NCI-H1436 (cell line): ENCODE measurements at regions not wholly inside any gene's neighbourhood (a gene's known extent, or its start where the extent isn't known, plus 50 kb on each side); places are given as distances from the start of the nearest gene placed in this dataset.

ENCODE experiments used
- DNase-seq: peaks from one replicate; lab custom pipeline; 2025; lab: John Stamatoyannopoulos, UW

DNA sequence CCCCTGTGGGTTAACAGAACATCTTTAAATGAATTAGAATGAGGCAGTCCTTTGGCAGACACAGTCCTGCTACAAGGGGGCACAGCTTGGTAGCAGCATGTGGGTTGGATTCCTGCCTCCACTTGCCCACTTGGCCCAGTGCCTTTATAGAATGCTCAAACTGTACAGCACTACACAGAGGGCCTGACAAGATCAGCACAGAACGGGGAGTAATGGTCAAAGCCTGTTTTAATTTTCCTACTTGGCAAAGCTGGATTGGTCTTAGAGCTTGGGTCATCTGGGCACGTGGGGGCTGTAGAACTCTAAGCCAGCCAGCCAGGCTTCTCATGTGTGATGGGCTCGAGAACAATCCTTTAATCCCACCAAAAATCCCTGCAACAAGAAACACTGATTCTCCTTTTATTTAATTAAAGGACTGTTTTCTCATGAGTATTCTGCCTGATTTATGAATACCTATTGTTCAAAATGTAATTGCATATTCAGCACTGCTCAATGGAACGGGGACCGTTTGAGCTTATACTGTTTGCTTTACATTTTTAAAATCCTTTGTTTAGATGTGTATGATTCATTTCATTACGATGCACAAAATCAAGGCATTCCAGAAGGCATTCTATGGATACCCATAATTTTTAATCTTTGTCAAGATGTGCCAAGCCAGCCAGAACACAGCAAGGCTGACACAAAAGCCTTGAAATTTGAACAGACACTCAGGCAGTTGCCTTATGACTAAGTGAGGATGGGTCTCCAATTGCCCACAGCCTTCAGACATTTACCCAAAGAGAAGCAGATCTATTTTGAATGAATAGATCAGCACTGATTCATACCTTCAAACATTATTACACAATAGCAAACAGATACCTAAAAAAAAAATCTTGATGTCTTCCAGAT lies 249.3 kb upstream of the TGFBR2 start:
- no peak for DNase-seq

DNA sequence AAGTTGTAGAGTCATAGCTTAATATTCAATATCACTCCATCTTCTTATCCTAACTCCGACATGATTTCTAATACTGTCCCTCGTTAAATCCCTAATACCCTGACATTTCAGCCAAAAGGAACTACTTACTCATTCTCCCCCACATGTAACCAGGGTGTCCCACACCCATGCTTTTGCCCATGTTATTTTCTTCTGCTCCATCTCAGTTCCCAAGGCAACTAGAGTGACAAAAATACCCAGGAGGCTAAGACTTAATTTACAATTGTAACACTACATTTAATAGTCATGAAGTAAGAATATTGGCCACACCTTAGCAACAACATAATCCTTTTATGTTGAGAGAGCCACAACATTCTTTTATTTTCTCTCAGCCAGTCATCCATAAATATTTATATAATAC lies 248.5 kb upstream of the TGFBR2 start:
- DNase-seq: no peak

DNA sequence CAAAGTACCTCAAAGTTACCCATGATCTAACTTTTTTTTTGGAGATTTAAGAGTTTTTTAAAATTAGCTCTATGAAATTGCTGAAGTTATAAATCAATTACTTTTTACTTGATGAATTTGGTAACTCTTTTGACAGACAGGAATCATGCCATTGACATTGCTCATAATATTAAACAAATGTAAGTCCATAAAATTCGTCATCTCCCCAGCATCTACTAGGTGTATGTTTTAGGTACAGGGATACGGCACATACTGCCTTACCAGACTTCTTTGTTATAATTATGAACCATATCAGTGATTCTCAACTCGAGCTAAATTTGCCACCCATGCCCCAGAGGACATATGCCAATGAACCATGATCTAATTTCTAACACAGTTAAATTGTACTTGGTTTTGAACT lies 247.5 kb upstream of the TGFBR2 start:
- no peak for DNase-seq

DNA sequence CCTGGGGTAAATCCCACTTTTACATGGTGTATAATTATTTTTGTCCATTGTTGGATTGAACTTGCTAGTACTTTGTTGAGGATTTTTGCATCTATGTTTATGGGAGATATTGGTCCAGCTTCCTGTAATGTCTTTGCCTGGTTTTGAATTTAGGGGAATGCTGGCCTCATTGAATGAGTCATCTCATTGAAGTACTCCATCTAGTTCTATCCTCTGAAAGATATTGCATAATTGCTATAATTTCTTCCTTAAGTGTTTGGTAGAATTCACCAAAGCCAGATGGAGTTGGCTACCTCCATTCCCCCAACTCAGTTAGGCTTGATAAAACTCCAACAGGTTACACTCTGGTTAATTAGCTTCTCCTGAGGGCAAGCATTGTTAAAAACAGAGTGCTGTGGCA lies 237.4 kb upstream of the TGFBR2 start:
- no peak for DNase-seq

DNA sequence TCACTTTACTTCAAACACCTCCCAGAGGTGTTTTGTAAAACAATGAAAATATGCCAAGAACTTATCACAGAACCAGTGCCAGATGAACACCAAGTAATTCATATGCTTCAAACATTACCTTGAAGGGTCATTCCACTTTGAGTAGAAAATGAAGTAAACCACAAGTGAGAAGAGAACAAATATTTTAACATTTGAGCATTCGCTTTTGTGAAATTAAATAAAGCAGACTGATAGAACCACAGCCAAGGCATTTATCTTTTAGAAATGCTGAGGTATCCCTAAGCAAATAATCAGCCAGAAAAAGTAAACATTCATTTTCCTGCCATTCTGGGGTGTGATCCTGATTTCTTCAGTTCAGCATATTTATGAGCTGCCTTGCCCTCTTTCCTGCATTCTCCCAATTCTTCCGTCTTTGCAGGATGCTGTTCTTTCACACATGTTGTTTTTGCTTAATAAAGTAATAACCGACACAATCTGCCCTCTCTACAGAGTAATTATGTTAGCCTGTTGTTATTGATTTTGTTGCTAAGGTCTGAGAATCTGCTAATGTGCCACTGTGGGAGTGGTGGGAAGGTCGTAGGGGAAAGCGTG lies 235.6 kb upstream of the TGFBR2 start:
- no peak for DNase-seq

DNA sequence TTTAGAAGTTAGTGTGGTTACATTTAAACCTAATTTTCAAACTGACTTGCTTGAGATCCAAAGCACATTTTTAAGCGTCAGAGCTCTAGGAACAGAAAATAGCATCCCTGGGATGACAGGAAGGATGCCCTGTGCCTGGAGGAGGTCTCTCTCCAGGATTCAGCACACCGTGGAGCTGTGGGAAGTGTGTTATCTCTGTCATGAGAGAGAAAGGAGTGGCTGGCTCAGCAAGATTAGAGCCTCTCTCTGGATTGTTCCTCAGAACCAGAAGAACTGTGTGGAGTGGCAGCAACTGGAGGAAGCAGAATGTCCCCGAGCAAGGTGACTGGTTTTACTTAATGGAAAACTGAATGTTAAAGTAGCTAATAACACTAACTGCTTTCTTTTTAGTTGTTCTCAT lies 233.6 kb upstream of the TGFBR2 start:
- no peak for DNase-seq

DNA sequence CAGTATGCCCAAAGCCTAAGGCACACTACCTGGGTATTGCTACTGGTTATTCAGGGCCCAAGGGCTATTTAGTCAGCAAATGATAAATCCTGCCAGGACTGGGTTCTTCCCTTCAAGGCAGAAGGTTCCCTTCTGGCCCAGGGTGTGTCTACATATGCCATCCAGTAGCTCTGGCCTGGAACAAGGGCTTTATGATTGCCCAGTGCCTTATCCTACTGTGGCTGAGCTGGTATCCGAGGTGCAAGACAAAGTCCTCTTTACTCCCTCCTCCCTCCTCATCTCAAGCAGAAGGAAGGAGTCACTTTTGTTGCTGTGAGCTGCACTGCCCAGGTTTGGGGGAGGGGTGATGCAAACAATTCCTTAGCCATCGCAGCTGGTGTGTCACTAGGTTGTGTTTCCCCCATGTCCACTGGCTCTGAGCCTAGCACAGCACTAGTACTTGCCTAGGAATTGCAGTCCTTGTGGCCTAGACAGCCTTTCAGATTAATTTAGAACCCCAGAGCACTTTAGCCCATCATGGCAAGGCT lies 221.8 kb upstream of the TGFBR2 start:
- DNase-seq: no peak

DNA sequence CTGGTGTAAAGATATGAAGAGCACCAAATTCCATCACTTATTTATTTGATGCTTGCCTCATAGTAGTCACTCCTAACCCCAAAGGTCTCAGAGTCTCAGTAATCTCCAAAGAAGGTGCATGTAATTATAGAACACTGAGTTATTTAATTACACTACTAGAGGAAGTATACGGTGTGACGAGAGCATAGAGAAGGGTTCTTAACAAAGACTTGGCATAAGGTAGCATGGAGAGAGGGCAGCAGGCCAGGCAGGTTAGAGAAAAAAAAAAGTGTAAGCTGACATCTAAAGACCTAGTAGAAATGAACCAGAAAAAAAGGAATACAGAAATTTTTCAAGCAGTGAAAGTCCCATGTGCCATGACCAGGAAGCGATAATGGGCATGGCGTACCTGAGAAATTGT lies 213.3 kb upstream of the TGFBR2 start:
- no peak for DNase-seq

DNA sequence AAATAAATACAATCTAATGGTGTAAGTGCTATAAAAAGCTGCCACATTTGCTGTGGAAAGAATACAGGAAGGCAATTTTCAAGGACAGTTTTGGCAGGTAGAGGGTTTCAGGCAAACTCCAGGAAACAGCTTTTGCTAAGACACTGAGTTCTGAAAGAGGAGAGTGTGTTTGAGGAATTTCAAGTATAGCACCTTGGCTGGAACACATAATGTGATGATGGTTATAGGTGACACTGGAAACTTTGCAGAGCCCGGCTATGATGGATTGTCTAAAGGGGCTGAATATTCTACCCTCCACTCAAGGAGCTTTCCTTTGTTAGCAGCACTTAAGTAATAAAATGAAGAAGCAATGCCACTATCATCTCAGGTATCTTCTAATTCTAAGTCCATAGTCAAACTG lies 209.4 kb upstream of the TGFBR2 start:
- DNase-seq: no peak

DNA sequence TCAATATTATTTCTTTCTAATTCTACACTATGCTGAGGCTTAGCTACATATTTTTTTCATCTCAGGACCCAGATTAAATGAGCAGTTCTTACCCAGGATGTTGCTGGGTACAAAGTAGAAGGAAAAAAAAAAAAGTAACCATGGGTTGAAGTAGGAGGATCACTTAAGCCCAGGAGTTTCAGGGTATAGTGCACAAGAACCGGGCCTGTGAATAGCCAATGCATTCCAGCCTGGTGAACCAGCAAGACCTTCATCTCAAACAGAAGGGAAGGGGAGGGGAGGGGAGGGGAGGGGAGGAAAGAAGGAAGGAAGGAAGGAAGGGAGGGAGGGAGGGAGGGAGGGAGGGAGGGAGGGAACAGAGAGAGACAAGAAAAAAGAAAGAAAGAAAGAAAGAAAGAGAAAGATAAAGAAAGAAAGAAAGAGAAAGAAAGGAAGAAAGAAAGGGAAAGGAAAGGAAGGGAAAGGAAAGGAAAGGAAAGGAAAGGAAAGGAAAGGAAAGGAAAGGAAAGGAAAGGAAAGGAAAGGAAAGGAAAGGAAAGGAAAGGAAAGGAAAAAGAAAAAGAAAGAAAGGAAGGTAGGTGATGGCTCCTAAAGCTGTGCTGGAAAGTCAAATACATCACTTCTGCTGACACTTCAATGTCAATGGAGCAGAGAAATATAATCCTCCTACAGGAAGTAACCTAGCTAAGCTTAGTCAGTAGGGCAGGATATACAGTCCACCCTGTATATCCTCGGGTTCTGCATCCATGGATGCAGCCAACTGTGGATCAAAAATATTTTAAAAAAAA lies 206.8 kb upstream of the TGFBR2 start:
- DNase-seq: no peak

DNA sequence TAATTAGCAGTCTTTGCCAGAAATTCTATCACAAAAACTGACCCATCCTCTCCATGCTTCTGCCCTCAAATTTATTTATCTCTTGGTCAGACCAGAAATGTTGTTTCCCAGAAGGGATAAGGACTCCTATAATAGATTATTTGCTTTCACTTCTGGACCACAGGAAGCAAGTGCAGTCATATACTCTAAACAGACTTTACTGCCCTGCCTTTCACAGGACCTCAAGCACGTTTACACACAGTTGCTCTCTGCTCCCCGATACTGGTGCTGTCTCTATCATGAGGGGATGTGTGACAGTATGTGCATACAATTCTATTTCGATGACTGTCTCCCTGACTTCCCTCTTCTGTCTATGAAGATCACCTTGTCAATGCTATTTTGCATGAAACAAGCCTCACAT lies 205.5 kb upstream of the TGFBR2 start:
- DNase-seq: no peak

DNA sequence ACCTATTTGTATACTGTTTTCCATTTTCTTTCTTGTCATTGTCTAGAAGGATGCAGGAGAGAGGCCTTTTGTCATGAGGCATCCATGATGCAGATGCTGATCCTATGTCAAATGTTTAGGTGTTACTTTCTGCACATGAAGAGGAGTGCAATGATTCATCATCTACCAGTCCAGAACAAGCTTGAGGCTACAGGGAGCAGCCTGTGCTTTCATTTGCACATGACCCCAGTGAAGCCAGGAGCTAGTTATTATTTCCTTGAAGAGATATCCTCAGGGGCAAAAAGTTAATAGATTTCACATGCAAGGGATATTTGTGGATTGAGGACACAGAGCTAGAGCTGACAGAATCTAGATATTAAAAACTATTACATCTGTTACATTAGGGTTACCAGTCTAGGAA lies 204.4 kb upstream of the TGFBR2 start:
- DNase-seq: no peak

DNA sequence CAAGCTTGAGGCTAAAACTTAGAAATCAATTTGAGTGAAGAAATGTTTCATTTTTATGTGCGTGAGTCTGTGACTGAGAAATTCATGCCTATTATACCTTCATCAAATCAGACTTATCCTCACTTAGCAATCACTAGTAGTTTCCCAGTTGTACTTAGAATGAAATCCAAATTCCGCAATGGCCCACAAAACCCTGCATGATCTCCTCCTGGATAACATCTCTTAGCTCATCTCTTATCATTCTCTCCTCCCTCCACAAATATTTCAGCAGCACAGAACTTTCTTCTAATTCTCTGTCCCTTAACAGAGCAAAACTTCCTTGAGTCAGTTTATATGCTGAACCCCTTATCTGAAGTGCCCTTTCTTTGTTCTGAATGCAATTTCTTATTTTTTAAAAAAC lies 198.8 kb upstream of the TGFBR2 start:
- no peak for DNase-seq

DNA sequence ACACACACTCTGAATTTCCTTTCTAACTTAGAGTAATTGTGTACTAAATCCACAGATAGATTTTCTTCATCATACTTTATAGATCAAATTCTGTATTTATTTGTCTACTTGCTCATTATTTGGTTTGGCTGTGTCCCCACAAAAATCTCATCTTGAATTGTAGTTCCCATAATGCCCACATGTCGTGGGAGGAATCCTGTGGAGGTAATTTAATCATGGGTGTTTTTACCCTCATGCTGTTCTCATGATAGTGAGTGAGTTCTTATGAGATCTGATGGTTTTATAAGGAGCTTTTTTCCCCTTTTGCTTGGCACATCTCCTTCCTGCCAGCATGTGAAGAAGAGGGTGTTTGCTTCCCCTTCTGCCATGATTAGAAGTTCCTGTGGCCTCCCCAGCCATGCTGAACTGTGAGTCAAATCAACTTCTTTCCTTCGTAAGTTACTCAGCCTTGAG lies 198.3 kb upstream of the TGFBR2 start:
- no peak for DNase-seq

DNA sequence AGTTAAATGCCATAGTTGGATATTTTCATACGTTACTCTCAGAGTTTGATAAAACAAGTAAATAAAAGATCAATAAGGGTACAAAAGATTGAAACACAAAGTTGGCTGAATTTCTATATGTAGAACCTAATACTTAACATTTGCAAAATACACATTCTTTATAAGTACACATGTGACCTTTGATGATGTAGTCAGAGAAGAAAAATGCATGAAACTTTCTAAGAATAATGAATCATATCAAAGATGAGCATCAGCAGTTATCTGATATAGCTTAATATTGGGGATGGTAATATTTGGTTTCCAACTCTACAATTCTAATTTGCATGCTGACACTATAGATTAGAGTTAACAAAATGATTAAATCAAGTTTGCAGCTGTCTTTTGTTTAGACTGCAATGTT lies 188.0 kb upstream of the TGFBR2 start:
- DNase-seq: no peak

DNA sequence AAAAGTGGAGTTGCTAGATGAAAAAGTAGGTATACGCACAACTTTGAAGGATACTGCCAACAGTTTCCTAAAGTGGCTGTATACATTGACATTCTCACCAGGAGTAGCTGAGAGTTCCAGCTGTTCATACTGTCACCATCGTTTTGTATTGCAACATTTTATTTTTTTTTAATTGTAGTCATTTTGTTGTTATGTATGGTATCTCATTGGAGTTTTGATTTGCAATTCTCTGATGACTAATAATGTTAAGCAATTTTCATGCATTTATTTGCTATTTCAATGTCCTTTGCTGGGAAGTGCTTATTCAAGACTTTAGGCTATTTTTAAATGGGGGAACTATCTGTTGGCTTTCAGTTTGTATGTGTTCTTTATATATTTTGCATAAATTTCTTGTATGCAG lies 185.1 kb upstream of the TGFBR2 start:
- DNase-seq: no peak

DNA sequence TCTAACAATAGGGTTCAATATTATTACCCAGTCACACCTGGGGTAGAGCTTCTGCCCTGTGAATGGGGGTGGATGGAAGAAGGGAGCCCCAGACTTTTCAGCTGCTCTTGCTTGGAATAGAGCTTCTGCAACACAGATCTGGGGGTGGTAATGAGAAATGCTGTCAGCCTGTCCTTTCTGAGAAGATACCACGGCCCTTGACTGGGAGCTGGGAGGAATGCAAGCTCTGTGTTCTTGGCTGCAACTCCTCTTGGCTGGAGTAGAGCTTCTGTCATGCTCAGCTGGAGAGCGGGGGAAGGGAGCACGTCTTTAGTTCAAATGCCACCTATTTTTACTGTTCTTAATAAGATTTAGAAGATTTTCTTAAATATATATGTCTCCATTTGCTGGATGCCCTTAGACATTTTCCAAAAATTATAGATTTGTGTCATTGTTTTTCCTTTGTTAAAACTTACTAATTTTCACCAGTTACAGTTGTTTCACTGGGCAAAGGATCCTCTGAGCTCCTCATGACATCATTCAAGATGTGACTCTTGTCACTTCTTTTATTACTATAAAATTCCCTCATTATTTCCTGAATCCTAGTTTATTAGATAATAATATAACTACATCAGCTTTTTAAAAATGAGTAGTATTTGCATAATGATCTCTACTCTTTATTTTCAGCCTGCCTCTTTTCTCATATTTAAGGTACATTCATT lies 180.0 kb upstream of the TGFBR2 start:
- DNase-seq: no peak

DNA sequence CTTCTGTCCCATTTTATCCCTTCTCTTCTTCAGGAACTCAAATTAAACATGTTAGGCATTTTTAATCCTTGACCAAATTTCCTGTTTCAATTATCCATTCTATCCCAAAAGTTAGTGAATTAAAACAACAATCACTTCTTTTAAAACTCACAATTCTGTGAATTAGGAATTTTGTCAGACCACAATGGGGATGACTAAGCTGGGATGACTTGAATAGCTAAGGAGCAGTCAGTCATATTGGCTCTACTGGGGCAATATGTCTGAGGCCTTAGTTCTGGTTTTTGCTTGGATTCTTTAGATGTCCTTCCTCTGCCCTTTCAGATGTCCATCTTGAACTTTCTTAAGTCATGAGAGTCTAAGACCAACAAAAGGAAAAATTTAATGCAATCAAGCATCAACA lies 178.2 kb upstream of the TGFBR2 start:
- DNase-seq: no peak

DNA sequence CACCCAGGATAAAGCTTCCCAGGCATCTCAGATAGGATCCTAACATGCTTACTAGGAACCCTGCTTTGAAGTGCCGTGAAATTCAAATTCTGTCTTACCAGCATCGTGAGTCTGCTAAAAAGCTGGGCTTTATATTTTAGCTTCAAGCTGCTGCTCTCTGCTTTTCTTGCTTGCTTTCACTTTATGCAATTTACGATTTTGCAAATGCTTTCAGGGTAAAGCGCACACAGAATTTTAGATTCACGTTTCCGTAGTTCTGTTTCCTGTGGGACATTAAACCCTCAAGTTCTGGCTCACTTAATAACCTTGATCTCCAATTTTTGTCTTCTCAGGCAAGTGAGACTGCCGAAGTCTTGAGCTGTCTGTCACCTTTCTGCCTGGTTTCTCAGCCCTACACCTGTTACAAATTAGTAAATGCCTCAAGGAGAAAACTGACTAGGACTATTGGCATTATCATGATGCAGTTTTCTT lies 170.5 kb upstream of the TGFBR2 start:
- DNase-seq: no peak

DNA sequence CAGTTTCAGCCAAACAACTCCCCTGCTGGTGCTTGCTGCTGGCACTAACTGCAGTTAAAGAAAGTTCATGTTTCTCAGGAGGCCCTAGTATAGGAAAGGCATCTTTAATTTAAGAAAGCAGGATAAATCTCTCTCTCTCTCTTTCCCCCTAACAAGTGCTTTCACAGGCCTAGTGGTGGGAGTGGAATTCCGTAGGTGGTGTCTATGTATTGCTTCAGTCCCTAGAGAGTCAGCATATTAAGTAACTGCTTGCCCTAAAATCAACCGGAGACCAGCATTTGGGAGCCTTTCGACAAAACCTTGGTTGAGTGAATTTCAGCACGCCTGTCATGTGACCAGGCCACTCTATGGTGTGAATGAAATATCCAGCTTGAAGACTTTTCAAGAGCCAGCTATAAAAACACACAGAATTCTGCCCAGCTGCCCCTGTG lies 169.2 kb upstream of the TGFBR2 start:
- DNase-seq: no peak

DNA sequence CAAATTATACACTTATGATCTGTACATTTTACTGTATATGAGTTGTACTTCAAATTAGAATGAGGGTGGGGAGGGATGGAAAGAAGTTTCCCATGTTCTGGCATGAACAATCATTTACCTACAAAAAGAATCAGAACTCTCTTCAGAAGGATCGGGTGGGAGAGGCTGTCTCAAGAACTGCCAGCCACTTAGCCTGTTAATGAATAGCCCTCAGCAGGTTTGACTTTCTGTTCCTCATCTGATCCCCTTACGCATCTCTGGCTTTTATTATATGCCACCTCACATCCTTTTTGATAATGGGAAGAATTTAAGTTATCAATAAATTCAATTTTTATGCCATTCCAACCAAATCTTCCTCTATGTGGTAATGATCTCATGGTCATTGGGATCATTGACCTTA lies 168.3 kb upstream of the TGFBR2 start:
- DNase-seq: no peak
